Keratinocyte (primary cell): ENCODE measurements at regions not wholly inside any gene's neighbourhood (a gene's known extent, or its start where the extent isn't known, plus 50 kb on each side); places are given as distances from the start of the nearest gene placed in this dataset.

Source experiments
- EZH2 ChIP-seq: IDR thresholded peaks from one replicate; pipeline ENCODE4 v1.6.1; 2012; ENCODE audit warnings: inconsistent platforms, mild to moderate bottlenecking, low read length, moderate library complexity
- TF ChIP-seq, protein P1 (sequence below), 3 experiments: IDR thresholded peaks in 1 of 3; conservative IDR thresholded peaks in 1 of 3; optimal IDR thresholded peaks in 1 of 3; 2 replicates in 2 of 3; 3 replicates in 1 of 3; pipeline versions ENCODE3 to v1.5.1; 2011; ENCODE audit warnings: low read length in 3 of 3, mild to moderate bottlenecking in 3 of 3, moderate library complexity in 2 of 3, control low read depth in 1 of 3, inconsistent platforms in 1 of 3; ENCODE audit not compliant: insufficient read depth in 2 of 3; ENCODE audit errors: extremely low read depth in 1 of 3

GRCh38 chr1:101174722-101175121 lies 62.1 kb upstream of the S1PR1 start:
- TF ChIP-seq, protein P1, sequence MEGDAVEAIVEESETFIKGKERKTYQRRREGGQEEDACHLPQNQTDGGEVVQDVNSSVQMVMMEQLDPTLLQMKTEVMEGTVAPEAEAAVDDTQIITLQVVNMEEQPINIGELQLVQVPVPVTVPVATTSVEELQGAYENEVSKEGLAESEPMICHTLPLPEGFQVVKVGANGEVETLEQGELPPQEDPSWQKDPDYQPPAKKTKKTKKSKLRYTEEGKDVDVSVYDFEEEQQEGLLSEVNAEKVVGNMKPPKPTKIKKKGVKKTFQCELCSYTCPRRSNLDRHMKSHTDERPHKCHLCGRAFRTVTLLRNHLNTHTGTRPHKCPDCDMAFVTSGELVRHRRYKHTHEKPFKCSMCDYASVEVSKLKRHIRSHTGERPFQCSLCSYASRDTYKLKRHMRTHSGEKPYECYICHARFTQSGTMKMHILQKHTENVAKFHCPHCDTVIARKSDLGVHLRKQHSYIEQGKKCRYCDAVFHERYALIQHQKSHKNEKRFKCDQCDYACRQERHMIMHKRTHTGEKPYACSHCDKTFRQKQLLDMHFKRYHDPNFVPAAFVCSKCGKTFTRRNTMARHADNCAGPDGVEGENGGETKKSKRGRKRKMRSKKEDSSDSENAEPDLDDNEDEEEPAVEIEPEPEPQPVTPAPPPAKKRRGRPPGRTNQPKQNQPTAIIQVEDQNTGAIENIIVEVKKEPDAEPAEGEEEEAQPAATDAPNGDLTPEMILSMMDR (optimal IDR thresholded peaks at IDR 0.05 in 1 of 3, IDR thresholded peaks at IDR 0.05 in 1 of 3, conservative IDR thresholded peaks at IDR 0.05 in 1 of 3; ENCODE audit: extremely low read depth in 1 of 3, insufficient read depth in 2 of 3, low read length in 3 of 3): no peak
- TF ChIP-seq EZH2: no peak
